ENCODE measurements at regions not wholly inside any gene's neighbourhood (a gene's known extent, or its start where the extent isn't known, plus 50 kb on each side); places are given as distances from the start of the nearest gene placed in this dataset.

DNA sequence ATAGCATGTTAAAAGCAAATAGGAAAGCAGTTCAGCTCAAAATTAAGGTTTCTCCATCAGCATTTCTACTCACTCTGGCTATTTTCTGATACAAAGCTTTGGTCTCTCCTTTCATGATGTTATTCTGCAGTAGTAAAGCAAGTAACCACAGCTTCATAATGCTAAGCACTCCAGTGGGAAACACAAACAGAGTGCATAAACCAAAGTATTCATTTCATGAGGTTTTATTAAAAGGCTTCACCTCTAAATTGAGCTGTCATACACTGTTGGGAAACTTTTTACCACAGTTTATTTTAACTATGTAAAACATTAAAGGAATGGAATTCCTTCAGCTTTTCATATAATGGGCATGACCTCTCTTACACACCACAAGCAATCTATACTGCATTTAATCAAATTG is 157.9 kb upstream of the LMO3 start:
- no peak for DNase-seq (ENCODE audit: low read depth, low spot score)
- CTCF ChIA-PET = no interaction called here
- in situ Hi-C loops (cut with HindIII; ENCODE audit: low pct_unique_long_range_greater_than_20kb, low sequenced_read_pairs) (no loop called here), intact Hi-C loops (cut with micrococcal nuclease; ENCODE audit: unreplicated experiment) (no loop called here)
- POLR2A ChIA-PET = no interaction called here
- ATAC-seq = no peak
- TF ChIP-seq, protein P1, sequence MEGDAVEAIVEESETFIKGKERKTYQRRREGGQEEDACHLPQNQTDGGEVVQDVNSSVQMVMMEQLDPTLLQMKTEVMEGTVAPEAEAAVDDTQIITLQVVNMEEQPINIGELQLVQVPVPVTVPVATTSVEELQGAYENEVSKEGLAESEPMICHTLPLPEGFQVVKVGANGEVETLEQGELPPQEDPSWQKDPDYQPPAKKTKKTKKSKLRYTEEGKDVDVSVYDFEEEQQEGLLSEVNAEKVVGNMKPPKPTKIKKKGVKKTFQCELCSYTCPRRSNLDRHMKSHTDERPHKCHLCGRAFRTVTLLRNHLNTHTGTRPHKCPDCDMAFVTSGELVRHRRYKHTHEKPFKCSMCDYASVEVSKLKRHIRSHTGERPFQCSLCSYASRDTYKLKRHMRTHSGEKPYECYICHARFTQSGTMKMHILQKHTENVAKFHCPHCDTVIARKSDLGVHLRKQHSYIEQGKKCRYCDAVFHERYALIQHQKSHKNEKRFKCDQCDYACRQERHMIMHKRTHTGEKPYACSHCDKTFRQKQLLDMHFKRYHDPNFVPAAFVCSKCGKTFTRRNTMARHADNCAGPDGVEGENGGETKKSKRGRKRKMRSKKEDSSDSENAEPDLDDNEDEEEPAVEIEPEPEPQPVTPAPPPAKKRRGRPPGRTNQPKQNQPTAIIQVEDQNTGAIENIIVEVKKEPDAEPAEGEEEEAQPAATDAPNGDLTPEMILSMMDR (IDR thresholded peaks at IDR 0.05) = no peak
- TF ChIP-seq, protein P2, sequence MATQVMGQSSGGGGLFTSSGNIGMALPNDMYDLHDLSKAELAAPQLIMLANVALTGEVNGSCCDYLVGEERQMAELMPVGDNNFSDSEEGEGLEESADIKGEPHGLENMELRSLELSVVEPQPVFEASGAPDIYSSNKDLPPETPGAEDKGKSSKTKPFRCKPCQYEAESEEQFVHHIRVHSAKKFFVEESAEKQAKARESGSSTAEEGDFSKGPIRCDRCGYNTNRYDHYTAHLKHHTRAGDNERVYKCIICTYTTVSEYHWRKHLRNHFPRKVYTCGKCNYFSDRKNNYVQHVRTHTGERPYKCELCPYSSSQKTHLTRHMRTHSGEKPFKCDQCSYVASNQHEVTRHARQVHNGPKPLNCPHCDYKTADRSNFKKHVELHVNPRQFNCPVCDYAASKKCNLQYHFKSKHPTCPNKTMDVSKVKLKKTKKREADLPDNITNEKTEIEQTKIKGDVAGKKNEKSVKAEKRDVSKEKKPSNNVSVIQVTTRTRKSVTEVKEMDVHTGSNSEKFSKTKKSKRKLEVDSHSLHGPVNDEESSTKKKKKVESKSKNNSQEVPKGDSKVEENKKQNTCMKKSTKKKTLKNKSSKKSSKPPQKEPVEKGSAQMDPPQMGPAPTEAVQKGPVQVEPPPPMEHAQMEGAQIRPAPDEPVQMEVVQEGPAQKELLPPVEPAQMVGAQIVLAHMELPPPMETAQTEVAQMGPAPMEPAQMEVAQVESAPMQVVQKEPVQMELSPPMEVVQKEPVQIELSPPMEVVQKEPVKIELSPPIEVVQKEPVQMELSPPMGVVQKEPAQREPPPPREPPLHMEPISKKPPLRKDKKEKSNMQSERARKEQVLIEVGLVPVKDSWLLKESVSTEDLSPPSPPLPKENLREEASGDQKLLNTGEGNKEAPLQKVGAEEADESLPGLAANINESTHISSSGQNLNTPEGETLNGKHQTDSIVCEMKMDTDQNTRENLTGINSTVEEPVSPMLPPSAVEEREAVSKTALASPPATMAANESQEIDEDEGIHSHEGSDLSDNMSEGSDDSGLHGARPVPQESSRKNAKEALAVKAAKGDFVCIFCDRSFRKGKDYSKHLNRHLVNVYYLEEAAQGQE (IDR thresholded peaks at IDR 0.05; ENCODE audit: insufficient read depth in 1 of 2, low read depth in 2 of 2, low read length in 1 of 2) = no peak
- TF ChIP-seq SIN3A (IDR thresholded peaks at IDR 0.05; ENCODE audit: borderline replicate concordance, insufficient read depth, low read depth, low read length) (no peak), POLR2AphosphoS5 (IDR thresholded peaks at IDR 0.05; ENCODE audit: low read depth, low read length) (no peak), TCF7L2 (IDR thresholded peaks at IDR 0.05; ENCODE audit: low read depth, low read length) (no peak)
- Histone ChIP-seq H3K27me3 (ENCODE audit: control insufficient read depth, insufficient read depth, low read length) (no peaks in the 10 kb centered on the region), H3K36me3 (ENCODE audit: control insufficient read depth, insufficient read depth, low read length) (no peaks in the 10 kb centered on the region), H3K4me1 (ENCODE audit: control insufficient read depth, insufficient read depth, low read length) (no peaks in the 10 kb centered on the region), H3K4me3 (ENCODE audit: low read depth in 2 of 2, low read length in 2 of 2) (no peak overlapping the region), H3K27ac (ENCODE audit: low read length) (no peak overlapping the region), H3K9me3 (ENCODE audit: control insufficient read depth, insufficient read depth, low read depth, low read length) (no peaks in the 10 kb centered on the region)
- no TSS peak for BruUV-seq (replicated peaks)

DNA sequence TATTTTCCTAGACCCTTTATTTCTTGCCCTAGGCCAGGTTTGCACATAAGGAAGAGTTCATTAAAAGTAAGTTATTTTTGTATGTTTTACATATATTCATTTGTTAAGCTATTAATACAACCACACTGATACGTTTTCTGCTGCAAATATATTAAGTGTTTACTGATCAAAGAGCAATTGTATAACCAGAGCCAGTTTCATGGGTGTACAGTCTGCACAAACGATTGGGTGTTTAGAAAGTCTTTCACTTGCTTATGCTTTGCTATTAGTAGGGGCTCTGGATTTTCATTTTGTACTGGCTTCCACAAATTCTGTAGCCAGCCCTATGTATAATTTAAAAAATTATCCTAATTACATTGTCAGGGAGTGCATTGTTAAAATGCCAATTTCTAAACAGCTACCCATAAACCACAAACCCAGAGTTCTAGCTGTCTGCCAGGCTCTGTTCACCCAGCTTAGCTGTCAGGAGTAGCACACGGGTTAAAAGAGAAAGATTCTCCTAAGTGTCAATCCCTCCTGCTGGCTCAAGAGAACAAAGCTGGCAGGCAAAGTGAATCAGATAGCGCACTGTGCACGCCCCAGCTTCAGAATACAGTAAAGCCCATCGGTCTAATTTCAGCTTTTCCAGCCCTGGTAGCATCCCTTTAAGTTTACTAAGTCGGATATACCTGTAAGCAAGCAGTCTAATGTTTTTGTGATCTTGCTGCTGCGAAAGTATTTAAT is 151.0 kb upstream of the LMO3 start:
- in situ Hi-C loops (cut with HindIII; ENCODE audit: low pct_unique_long_range_greater_than_20kb, low sequenced_read_pairs) (no loop called here), intact Hi-C loops (cut with micrococcal nuclease; ENCODE audit: unreplicated experiment) (no loop called here)
- BruUV-seq (replicated peaks) = no TSS peak
- TF ChIP-seq, protein P2 (IDR thresholded peaks at IDR 0.05; ENCODE audit: insufficient read depth in 1 of 2, low read depth in 2 of 2, low read length in 1 of 2) = no peak
- TF ChIP-seq SIN3A (IDR thresholded peaks at IDR 0.05; ENCODE audit: borderline replicate concordance, insufficient read depth, low read depth, low read length) (no peak), POLR2AphosphoS5 (IDR thresholded peaks at IDR 0.05; ENCODE audit: low read depth, low read length) (no peak), TCF7L2 (IDR thresholded peaks at IDR 0.05; ENCODE audit: low read depth, low read length) (no peak)
- TF ChIP-seq, protein P1 (IDR thresholded peaks at IDR 0.05) = no peak
- Histone ChIP-seq H3K36me3 (ENCODE audit: control insufficient read depth, insufficient read depth, low read length) (no peaks in the 10 kb centered on the region), H3K27ac (ENCODE audit: low read length) (no peak overlapping the region), H3K4me3 (ENCODE audit: low read depth in 2 of 2, low read length in 2 of 2) (no peak overlapping the region), H3K4me1 (ENCODE audit: control insufficient read depth, insufficient read depth, low read length) (no peaks in the 10 kb centered on the region), H3K9me3 (ENCODE audit: control insufficient read depth, insufficient read depth, low read depth, low read length) (no peaks in the 10 kb centered on the region), H3K27me3 (ENCODE audit: control insufficient read depth, insufficient read depth, low read length) (no peaks in the 10 kb centered on the region)
- ChIA-PET POLR2A (no interaction called here), CTCF (no interaction called here)
- DNase-seq (ENCODE audit: low read depth, low spot score) (no peak), ATAC-seq (no peak)

All from Panc1 (cell line).